Parathyroid adenoma (tissue), 2 donors: ENCODE measurements at regions not wholly inside any gene's neighbourhood (a gene's known extent, or its start where the extent isn't known, plus 50 kb on each side); places are given as distances from the start of the nearest gene placed in this dataset.

Experiments used
- H2AFZ ChIP-seq: fragments of 300-600 bp; sonication (generic); one replicate; pipeline ENCODE4 v1.7.0; 2017; ENCODE audit warnings: antibody characterized with exemption, mild to moderate bottlenecking
- H3K27ac ChIP-seq: fragments of 300-600 bp; sonication (generic); one replicate; pipeline ENCODE4 v1.7.0; 2017
- H3K27me3 ChIP-seq: fragments of 300-600 bp; sonication (generic); one replicate; pipeline ENCODE4 v1.7.0; 2017; ENCODE audit warnings: low read length; ENCODE audit not compliant: control insufficient read depth, insufficient read depth
- H3K36me3 ChIP-seq: fragments of 300-600 bp; sonication (generic); one replicate; pipeline ENCODE4 v1.7.0; 2017; ENCODE audit warnings: low read length; ENCODE audit not compliant: control insufficient read depth, insufficient read depth
- H3K4me1 ChIP-seq: fragments of 300-600 bp; sonication (generic); one replicate; pipeline ENCODE4 v1.7.0; 2017; ENCODE audit warnings: control low read depth
- H3K4me2 ChIP-seq: fragments of 300-600 bp; sonication (generic); one replicate; pipeline ENCODE4 v1.7.0; 2017; ENCODE audit warnings: low read length
- H3K4me3 ChIP-seq: fragments of 300-600 bp; sonication (generic); one replicate; pipeline ENCODE4 v1.7.0; 2017; ENCODE audit warnings: low read depth, low read length
- H3K79me2 ChIP-seq: fragments of 300-600 bp; sonication (generic); one replicate; pipeline ENCODE4 v1.7.0; 2017; ENCODE audit warnings: control low read depth
- H3K9ac ChIP-seq: fragments of 300-600 bp; sonication (generic); one replicate; pipeline ENCODE4 v1.7.0; 2017; ENCODE audit warnings: mild to moderate bottlenecking
- H3K9me3 ChIP-seq: fragments of 300-600 bp; sonication (generic); one replicate; pipeline ENCODE4 v1.7.0; 2017; ENCODE audit warnings: low read length; ENCODE audit not compliant: control insufficient read depth
- TF ChIP-seq, protein P1 (sequence below): fragments of 300-600 bp; sonication (generic); IDR thresholded peaks from one replicate; pipeline ENCODE4 v1.7.0; 2017; ENCODE audit warnings: antibody characterized with exemption, mild to moderate bottlenecking
- donor health status: primary hyperparathyroidism.

DNA sequence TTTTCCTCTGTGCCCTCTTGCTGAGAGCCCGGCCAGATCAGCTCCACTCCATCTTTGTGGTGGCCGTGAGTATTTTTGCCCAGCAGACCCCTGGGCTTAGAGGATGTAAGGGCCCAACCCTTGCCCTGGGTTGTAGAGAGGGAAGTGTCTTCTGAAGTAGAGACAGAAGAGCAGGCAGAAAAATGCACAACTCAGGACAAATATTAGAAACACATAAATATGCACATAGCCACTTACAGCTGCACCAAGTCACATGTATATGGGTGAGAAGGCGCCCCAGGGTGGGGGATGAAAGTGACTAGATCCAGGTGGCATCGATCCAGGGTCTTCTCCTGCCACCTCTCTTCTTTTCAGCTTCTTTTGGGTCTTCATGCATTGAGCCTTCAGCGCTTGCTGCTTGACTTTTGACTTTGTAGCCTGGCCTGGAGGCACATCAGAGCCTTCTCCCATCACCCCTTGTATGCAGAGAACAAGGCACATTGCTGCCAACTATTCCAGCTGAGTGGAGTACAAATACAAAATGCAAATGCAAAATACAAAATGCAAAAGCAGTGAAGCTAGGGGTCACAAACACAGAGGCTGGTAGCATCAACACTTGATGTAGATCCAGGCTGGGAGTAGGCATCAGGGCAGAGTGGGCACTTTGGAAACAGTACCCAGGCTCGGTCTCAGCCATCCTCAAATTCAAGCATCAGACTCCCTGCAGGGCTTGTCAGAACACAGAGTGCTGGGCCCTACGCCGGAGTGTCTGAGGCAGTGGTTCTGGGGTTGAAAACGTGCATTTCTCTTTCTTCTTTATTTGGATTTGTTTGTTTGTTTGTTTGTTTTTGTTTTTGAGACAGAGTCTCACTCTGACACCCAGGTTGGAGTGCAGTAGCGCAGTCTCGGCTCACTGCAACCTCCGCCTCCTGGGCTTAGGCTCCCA is 133.0 kb downstream of the ASB7 start:
- Histone ChIP-seq H3K27me3 (no peaks in the 10 kb centered on the region), H2AFZ (no peak overlapping the region), H3K4me2 (no peak overlapping the region), H3K9ac (no peak overlapping the region), H3K9me3 (no peaks in the 10 kb centered on the region), H3K4me1 (no peaks in the 10 kb centered on the region), H3K27ac (no peak overlapping the region), H3K79me2 (no peaks in the 10 kb centered on the region), H3K36me3 (no peaks in the 10 kb centered on the region), H3K4me3 (no peak overlapping the region)
- TF ChIP-seq, protein P1, sequence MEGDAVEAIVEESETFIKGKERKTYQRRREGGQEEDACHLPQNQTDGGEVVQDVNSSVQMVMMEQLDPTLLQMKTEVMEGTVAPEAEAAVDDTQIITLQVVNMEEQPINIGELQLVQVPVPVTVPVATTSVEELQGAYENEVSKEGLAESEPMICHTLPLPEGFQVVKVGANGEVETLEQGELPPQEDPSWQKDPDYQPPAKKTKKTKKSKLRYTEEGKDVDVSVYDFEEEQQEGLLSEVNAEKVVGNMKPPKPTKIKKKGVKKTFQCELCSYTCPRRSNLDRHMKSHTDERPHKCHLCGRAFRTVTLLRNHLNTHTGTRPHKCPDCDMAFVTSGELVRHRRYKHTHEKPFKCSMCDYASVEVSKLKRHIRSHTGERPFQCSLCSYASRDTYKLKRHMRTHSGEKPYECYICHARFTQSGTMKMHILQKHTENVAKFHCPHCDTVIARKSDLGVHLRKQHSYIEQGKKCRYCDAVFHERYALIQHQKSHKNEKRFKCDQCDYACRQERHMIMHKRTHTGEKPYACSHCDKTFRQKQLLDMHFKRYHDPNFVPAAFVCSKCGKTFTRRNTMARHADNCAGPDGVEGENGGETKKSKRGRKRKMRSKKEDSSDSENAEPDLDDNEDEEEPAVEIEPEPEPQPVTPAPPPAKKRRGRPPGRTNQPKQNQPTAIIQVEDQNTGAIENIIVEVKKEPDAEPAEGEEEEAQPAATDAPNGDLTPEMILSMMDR, result no peak

DNA sequence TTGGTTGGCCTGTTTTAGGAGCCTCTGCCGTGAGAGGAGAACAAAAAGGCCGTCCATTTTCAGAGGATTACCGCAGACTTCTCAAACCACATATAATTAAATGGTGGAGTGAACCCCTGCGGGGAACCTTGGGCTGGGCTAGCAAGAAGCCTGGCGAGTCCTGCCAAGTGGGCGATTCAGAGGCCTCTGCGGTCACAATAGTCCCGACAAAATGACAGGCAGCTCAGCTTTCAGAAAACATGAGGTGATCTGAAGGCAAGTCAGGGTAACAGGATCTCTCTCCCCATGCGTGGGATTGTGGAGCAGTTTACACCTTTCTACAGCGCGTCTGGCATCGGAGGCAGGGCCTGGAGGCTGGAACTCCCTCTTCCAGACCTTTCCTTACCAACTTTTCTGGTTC is 134.8 kb downstream of the ASB7 start:
- Histone ChIP-seq H3K27ac (no peak overlapping the region), H3K4me3 (no peak overlapping the region), H3K4me2 (no peak overlapping the region), H3K27me3 (no peaks in the 10 kb centered on the region), H2AFZ (no peak overlapping the region), H3K36me3 (no peaks in the 10 kb centered on the region), H3K9me3 (no peaks in the 10 kb centered on the region), H3K9ac (no peak overlapping the region), H3K4me1 (no peaks in the 10 kb centered on the region), H3K79me2 (no peaks in the 10 kb centered on the region)
- TF ChIP-seq, protein P1, result no peak

DNA sequence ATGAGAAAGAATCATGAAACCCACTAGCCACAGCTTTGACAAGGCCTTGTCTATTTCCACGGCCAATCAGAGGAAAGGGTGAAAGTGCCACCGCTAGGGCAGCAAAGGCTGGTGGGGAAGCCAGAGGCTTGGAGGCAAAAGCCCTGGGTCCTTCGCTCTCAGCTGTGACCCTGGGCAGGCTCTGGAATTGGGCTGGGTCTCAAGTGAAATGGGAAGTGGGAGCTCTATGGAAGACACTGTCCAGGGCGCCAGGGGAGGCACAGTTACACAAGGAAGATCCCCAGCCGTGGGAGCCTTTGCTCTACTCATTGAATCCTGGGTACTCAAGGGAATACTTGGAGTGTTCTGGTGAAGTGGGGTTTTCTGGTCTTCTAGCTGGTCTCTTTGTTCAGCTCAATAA is 136.2 kb downstream of the ASB7 start:
- H2AFZ ChIP-seq, result no peak overlapping the region
- no peaks in the 10 kb centered on the region for H3K79me2 ChIP-seq
- H3K4me3 ChIP-seq, result no peak overlapping the region
- no peaks in the 10 kb centered on the region for H3K4me1 ChIP-seq
- no peak overlapping the region for H3K9ac ChIP-seq
- H3K36me3 ChIP-seq, result no peaks in the 10 kb centered on the region
- H3K27ac ChIP-seq, result no peak overlapping the region
- no peaks in the 10 kb centered on the region for H3K27me3 ChIP-seq
- H3K4me2 ChIP-seq, result no peak overlapping the region
- TF ChIP-seq, protein P1, result no peak
- H3K9me3 ChIP-seq, result no peaks in the 10 kb centered on the region

DNA sequence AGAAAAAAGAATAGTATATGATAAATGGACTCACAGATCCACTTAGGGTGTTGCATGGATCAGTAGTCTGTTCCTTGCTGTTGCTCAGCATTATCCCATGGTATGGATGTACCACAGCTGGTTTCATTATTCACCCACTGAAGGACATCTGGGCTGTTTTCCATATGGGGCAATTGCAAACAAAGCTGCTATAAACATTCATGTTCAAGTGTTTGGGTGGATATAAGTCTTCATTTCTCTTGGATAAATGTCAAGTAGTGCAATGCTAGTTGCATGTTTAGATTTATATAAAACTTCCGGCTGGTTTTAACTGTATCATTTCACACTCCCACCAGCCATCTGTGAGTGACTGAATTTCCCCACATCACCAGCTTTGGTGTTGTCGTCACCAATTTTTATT is 137.7 kb downstream of the ASB7 start:
- Histone ChIP-seq H3K79me2 (no peaks in the 10 kb centered on the region), H3K36me3 (no peaks in the 10 kb centered on the region)
- TF ChIP-seq, protein P1, result no peak

DNA sequence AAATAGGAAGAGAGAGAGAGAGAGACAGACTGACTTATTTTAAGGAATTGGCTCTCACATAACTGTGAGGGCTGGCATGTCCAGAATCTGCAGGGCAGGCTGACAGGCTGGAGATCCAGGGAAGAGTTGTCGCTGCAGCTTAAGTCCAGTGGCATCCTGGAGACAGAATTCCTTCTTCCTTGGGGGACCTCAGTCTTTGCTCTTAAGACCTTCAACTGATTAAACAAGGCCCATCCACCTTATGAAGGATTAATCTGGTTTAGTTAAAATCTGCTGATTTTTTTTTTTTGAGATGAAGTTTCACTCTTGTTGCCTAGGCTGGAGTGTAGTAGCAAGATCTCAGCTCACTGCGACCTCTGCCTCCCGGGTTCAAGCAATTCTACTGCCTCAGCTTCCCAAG is 128.0 kb upstream of the ALDH1A3 start:
- Histone ChIP-seq H3K79me2 (no peaks in the 10 kb centered on the region), H3K27ac (no peak overlapping the region), H3K27me3 (no peaks in the 10 kb centered on the region), H3K4me3 (no peak overlapping the region), H3K4me1 (no peaks in the 10 kb centered on the region), H3K9ac (no peak overlapping the region), H2AFZ (no peak overlapping the region), H3K9me3 (no peaks in the 10 kb centered on the region), H3K36me3 (no peaks in the 10 kb centered on the region), H3K4me2 (no peak overlapping the region)
- TF ChIP-seq, protein P1, result no peak

More for the DNA sequence above, 137.7 kb downstream of the ASB7 start:
- Histone ChIP-seq H3K9ac (no peak overlapping the region), H3K9me3 (no peaks in the 10 kb centered on the region), H2AFZ (no peak overlapping the region), H3K4me1 (no peaks in the 10 kb centered on the region), H3K27me3 (no peaks in the 10 kb centered on the region), H3K4me2 (no peak overlapping the region), H3K4me3 (no peak overlapping the region), H3K27ac (no peak overlapping the region)
